Testis (tissue), 2 donors: ENCODE measurements at regions not wholly inside any gene's neighbourhood (a gene's known extent, or its start where the extent isn't known, plus 50 kb on each side); places are given as distances from the start of the nearest gene placed in this dataset.

Source experiments
- CTCF ChIP-seq, 3 experiments: fragments of 450-650 bp in 2 of 3; fragments of 200-600 bp in 1 of 3; sonication (generic) in 1 of 3; IDR thresholded peaks; one replicate each; pipeline ENCODE4 v1.5.1; 2016 to 2019; ENCODE audit warnings: antibody characterized with exemption in 3 of 3, mild to moderate bottlenecking in 2 of 3, moderate library complexity in 1 of 3
- POLR2A ChIP-seq: fragments of 450-650 bp; IDR thresholded peaks from one replicate; pipeline ENCODE4 v1.6.1; 2017; ENCODE audit warnings: antibody characterized with exemption, mild to moderate bottlenecking, moderate library complexity

GRCh38 chr3:107283948-107284347, 93.3 kb upstream of the CCDC54 start:
- no peak for TF ChIP-seq CTCF (IDR thresholded peaks at IDR 0.05)
- no peak for TF ChIP-seq POLR2A
